H1 (cell line): ENCODE measurements at regions not wholly inside any gene's neighbourhood (a gene's known extent, or its start where the extent isn't known, plus 50 kb on each side); places are given as distances from the start of the nearest gene placed in this dataset.

ENCODE experiments used
- CTCF ChIA-PET: fragments of 300-600 bp; sonication (Branson Sonifier 250); formaldehyde crosslinking; loops from one replicate; lab custom pipeline; 2021; ENCODE audit not compliant: partially characterized antibody; lab: Charles Lee
- POLR2A ChIA-PET: fragments of 300-600 bp; sonication (Branson Sonifier 250); formaldehyde crosslinking; loops from one replicate; lab custom pipeline; 2021; ENCODE audit warnings: inconsistent platforms; ENCODE audit not compliant: partially characterized antibody; lab: Charles Lee
- DNase-seq, 2 experiments: peaks; one replicate each; pipeline versions ENCODE4 v3.0.0 to v3.0.0-alpha.2; 2010 to 2022; ENCODE audit warnings: low spot score in 2 of 2, low read depth in 1 of 2, mixed read lengths in 1 of 2
- FAIRE-seq: peaks from 2 replicates; lab custom pipeline; 2011; peaks lifted over from hg19 to GRCh38; lab: Jason Lieb, UNC
- H2AFZ ChIP-seq: 2 replicates; pipeline ENCODE4 v1.8.1; 2012; ENCODE audit warnings: low read length, inconsistent platforms
- H2AK5ac ChIP-seq: 2 replicates; pipeline ENCODE4 v1.6.1; 2013; ENCODE audit warnings: low read depth, low read length
- H2BK120ac ChIP-seq: replicated peaks from 2 replicates; pipeline ENCODE3; 2013; ENCODE audit warnings: low read depth, low read length, inconsistent platforms
- H2BK12ac ChIP-seq: 2 replicates; pipeline ENCODE4 v1.6.1; 2013; ENCODE audit warnings: low read depth, low read length
- H2BK15ac ChIP-seq: 2 replicates; pipeline ENCODE4 v1.6.1; 2013; ENCODE audit warnings: low read length
- H2BK20ac ChIP-seq: 2 replicates; pipeline ENCODE4 v1.6.1; 2013; ENCODE audit warnings: low read length
- H2BK5ac ChIP-seq: 2 replicates; pipeline ENCODE4 v1.6.1; 2013; ENCODE audit warnings: low read depth, low read length
- H3K14ac ChIP-seq: 2 replicates; pipeline ENCODE4 v1.6.1; 2013; ENCODE audit warnings: inconsistent platforms; ENCODE audit not compliant: insufficient read length
- H3K18ac ChIP-seq: 2 replicates; pipeline ENCODE4 v1.6.1; 2013; ENCODE audit warnings: low read length; ENCODE audit errors: extremely low read depth
- H3K23ac ChIP-seq: 2 replicates; pipeline ENCODE4 v1.6.1; 2013; ENCODE audit warnings: inconsistent platforms; ENCODE audit not compliant: insufficient read length
- H3K23me2 ChIP-seq: 2 replicates; pipeline ENCODE4 v1.6.1; 2013; ENCODE audit warnings: low read depth, low read length
- H3K27ac ChIP-seq: 2 replicates; pipeline ENCODE4 v1.6.1; 2011; ENCODE audit warnings: low read depth, low read length, inconsistent platforms
- H3K27me3 ChIP-seq, 4 experiments: replicated peaks in 1 of 4; 1 replicate in 1 of 4; 2 replicates in 3 of 4; pipeline versions ENCODE4 v1.6.1 to v1.8.1; 2011 to 2013; ENCODE audit warnings: low read length in 3 of 4, mild to moderate bottlenecking in 3 of 4, inconsistent platforms in 2 of 4, mixed read lengths in 2 of 4, moderate library complexity in 1 of 4; ENCODE audit not compliant: control insufficient read depth in 3 of 4, insufficient read depth in 3 of 4; ENCODE audit errors: extremely low read depth in 1 of 4
- H3K36me3 ChIP-seq, 4 experiments: 2 replicates each; pipeline versions ENCODE4 v1.6.1 to v1.8.1; 2011 to 2013; ENCODE audit warnings: mild to moderate bottlenecking in 4 of 4, low read length in 3 of 4, moderate library complexity in 2 of 4, control low read depth in 1 of 4, inconsistent platforms in 1 of 4; ENCODE audit not compliant: insufficient read depth in 4 of 4, control insufficient read depth in 2 of 4
- H3K4ac ChIP-seq: replicated peaks from 2 replicates; pipeline ENCODE3; 2013; ENCODE audit warnings: low read length, low read depth, mixed read lengths, inconsistent platforms; ENCODE audit not compliant: insufficient read length
- H3K4me1 ChIP-seq, 4 experiments: replicated peaks in 1 of 4; 1 replicate in 1 of 4; 2 replicates in 3 of 4; pipeline versions ENCODE4 v1.6.1 to v1.8.1; 2011 to 2013; ENCODE audit warnings: low read length in 3 of 4, inconsistent platforms in 2 of 4, mixed read lengths in 1 of 4; ENCODE audit not compliant: insufficient read depth in 4 of 4, control insufficient read depth in 3 of 4
- H3K4me2 ChIP-seq, 2 experiments: 2 replicates each; pipeline versions ENCODE4 v1.6.1 to v1.8.1; 2011 to 2013; ENCODE audit warnings: low read depth in 2 of 2, low read length in 2 of 2, control low read depth in 1 of 2, inconsistent platforms in 1 of 2, mild to moderate bottlenecking in 1 of 2; ENCODE audit not compliant: insufficient read depth in 1 of 2
- H3K4me3 ChIP-seq, 4 experiments: fragments of 200-600, 300-600 bp in 1 of 4; sonication (generic), shearing (Covaris generic), sonication (Bioruptor Twin) in 1 of 4; 2 replicates each; pipeline versions ENCODE4 v1.5.1 to v1.8.1; 2011 to 2016; ENCODE audit warnings: low read length in 4 of 4, low read depth in 3 of 4, control low read depth in 2 of 4, inconsistent platforms in 2 of 4, mild to moderate bottlenecking in 2 of 4, mixed read lengths in 1 of 4, moderate library complexity in 1 of 4; ENCODE audit not compliant: insufficient read depth in 2 of 4; ENCODE audit errors: extremely low read depth in 1 of 4
- H3K56ac ChIP-seq: replicated peaks from 2 replicates; pipeline ENCODE3; 2013; ENCODE audit warnings: low read depth, mild to moderate bottlenecking, mixed read lengths, low read length, inconsistent platforms; ENCODE audit not compliant: insufficient read length
- H3K79me1 ChIP-seq: 2 replicates; pipeline ENCODE4 v1.6.1; 2013; ENCODE audit warnings: low read depth, low read length, control low read depth
- H3K79me2 ChIP-seq, 2 experiments: 2 replicates each; pipeline versions ENCODE4 v1.6.1 to v1.8.1; 2012 to 2013; ENCODE audit warnings: low read length in 2 of 2, mild to moderate bottlenecking in 2 of 2, inconsistent platforms in 1 of 2; ENCODE audit not compliant: insufficient read depth in 2 of 2, control insufficient read depth in 1 of 2
- H3K9ac ChIP-seq, 4 experiments: replicated peaks in 1 of 4; 1 replicate in 1 of 4; 2 replicates in 3 of 4; pipeline versions ENCODE4 v1.6.1 to v1.8.1; 2011 to 2013; ENCODE audit warnings: low read depth in 3 of 4, low read length in 3 of 4, control low read depth in 2 of 4, mild to moderate bottlenecking in 2 of 4, moderate library complexity in 2 of 4, inconsistent platforms in 1 of 4; ENCODE audit errors: extremely low read depth in 1 of 4
- H3K9me3 ChIP-seq, 2 experiments: 2 replicates each; pipeline versions ENCODE4 v1.6.1 to v1.8.1; 2012 to 2013; ENCODE audit warnings: mild to moderate bottlenecking in 2 of 2, moderate library complexity in 2 of 2, control low read depth in 1 of 2, inconsistent platforms in 1 of 2, low read depth in 1 of 2, low read length in 1 of 2, mixed read lengths in 1 of 2; ENCODE audit not compliant: insufficient read depth in 2 of 2
- H4K20me1 ChIP-seq, 2 experiments: replicated peaks in 1 of 2; 2 replicates each; pipeline versions ENCODE3 to v1.8.1; 2011 to 2013; ENCODE audit warnings: inconsistent platforms in 2 of 2, low read length in 2 of 2, mild to moderate bottlenecking in 1 of 2; ENCODE audit not compliant: insufficient read depth in 2 of 2, control insufficient read depth in 1 of 2
- H4K5ac ChIP-seq: 2 replicates; pipeline ENCODE4 v1.6.1; 2013; ENCODE audit warnings: low read length, low read depth, mixed read lengths, inconsistent platforms; ENCODE audit not compliant: insufficient read length
- H4K8ac ChIP-seq: 2 replicates; pipeline ENCODE4 v1.8.0; 2013; ENCODE audit warnings: mild to moderate bottlenecking, moderate library complexity, low read length, inconsistent platforms; ENCODE audit not compliant: insufficient read depth; ENCODE audit errors: extremely low read depth
- H4K91ac ChIP-seq: replicated peaks from 2 replicates; pipeline ENCODE3; 2013; ENCODE audit warnings: low read length, mixed read lengths, inconsistent platforms; ENCODE audit not compliant: insufficient read length
- WGBS, 2 experiments: shearing (Covaris generic) in 1 of 2; methylation state at CpG; one replicate each; pipeline versions ENCODE4 v1.1.6 to v1.1.7; 2013 to 2015; ENCODE audit warnings: low lambda C conversion rate in 2 of 2, mixed read lengths in 2 of 2, inconsistent platforms in 1 of 2, low coverage in 1 of 2, missing lambda C conversion rate in 1 of 2; ENCODE audit not compliant: insufficient replicate concordance in 2 of 2, insufficient coverage in 1 of 2, insufficient read length in 1 of 2; ENCODE audit errors: extremely low coverage in 1 of 2, missing lambda C conversion rate in 1 of 2; 5-methylcytosine and 5-hydroxymethylcytosine counted together

GRCh38 chr4:100875296-100876068, 357.7 kb upstream of the EMCN start:
- H4K91ac ChIP-seq, result no peak overlapping the region
- no peak overlapping the region for H4K5ac ChIP-seq
- no peak overlapping the region for H2AFZ ChIP-seq
- H4K20me1 ChIP-seq, result no peaks in the 10 kb centered on the region
- H3K23ac ChIP-seq, result no peak overlapping the region
- H3K36me3 ChIP-seq, result no peaks in the 10 kb centered on the region
- no peak overlapping the region for H3K9ac ChIP-seq
- no peak overlapping the region for H2BK12ac ChIP-seq
- H3K18ac ChIP-seq, result no peak overlapping the region
- no peak overlapping the region for H3K4me3 ChIP-seq
- H3K79me1 ChIP-seq, result no peaks in the 10 kb centered on the region
- no peak overlapping the region for H2BK5ac ChIP-seq
- POLR2A ChIA-PET, result no interaction called here
- no peak overlapping the region for H3K4me2 ChIP-seq
- H3K9me3 ChIP-seq, result no peaks in the 10 kb centered on the region
- no peaks in the 10 kb centered on the region for H3K27me3 ChIP-seq
- no peak overlapping the region for H3K27ac ChIP-seq
- no peak overlapping the region for H3K56ac ChIP-seq
- no peak overlapping the region for H2BK15ac ChIP-seq
- no peak overlapping the region for H2BK20ac ChIP-seq
- H3K4ac ChIP-seq, result no peak overlapping the region
- no peak overlapping the region for H4K8ac ChIP-seq
- FAIRE-seq (no peak), DNase-seq (no peak)
- no peaks in the 10 kb centered on the region for H3K79me2 ChIP-seq
- no peak overlapping the region for H3K14ac ChIP-seq
- H3K23me2 ChIP-seq, result no peaks in the 10 kb centered on the region
- CTCF ChIA-PET, result no interaction called here
- WGBS, 2 experiments, result 93% methylated on average over 4 of the region's 4 CpGs; no CpG with 5 or more reads in 1 of the 2 experiments
- H3K4me1 ChIP-seq, result no peaks in the 10 kb centered on the region
- H2AK5ac ChIP-seq, result no peak overlapping the region
- no peak overlapping the region for H2BK120ac ChIP-seq
